GM19455 (cell line): ENCODE measurements at regions not wholly inside any gene's neighbourhood (a gene's known extent, or its start where the extent isn't known, plus 50 kb on each side); places are given as distances from the start of the nearest gene placed in this dataset.
"Not testable (repeated sequence)": the region's sequence is repeated elsewhere in the genome, so short reads cannot be mapped to it uniquely, and the experiment has no call there.

Experiments used
- ATAC-seq: cut with Tn5 transposase; IDR thresholded peaks from one replicate; pipeline ENCODE4 v1.9.1; 2021; ENCODE audit not compliant: unreplicated experiment

GRCh38 chrX:65828599-65828998 is 161.1 kb downstream of the MSN start:
- no peak for ATAC-seq

GRCh38 chrX:65825226-65825625 is 157.8 kb downstream of the MSN start:
- not testable (repeated sequence) for ATAC-seq

GRCh38 chrX:65821721-65822496 is 154.5 kb downstream of the MSN start:
- ATAC-seq, result peak; percentile 80

GRCh38 chrX:65819983-65820382 is 152.5 kb downstream of the MSN start:
- ATAC-seq, result not testable (repeated sequence)

- no peak for ATAC-seq
Observed at GRCh38 chrX:65813245-65813644, 145.8 kb downstream of the MSN start.

- no peak for ATAC-seq
Observed at GRCh38 chrX:65811558-65812228, 144.2 kb downstream of the MSN start.
